AG09309 (cell line): ENCODE measurements at regions not wholly inside any gene's neighbourhood (a gene's known extent, or its start where the extent isn't known, plus 50 kb on each side); places are given as distances from the start of the nearest gene placed in this dataset.
"Not testable (repeated sequence)": the region's sequence is repeated elsewhere in the genome, so short reads cannot be mapped to it uniquely, and the experiment has no call there.

Experiments
- DNase-seq: peaks from one replicate; pipeline ENCODE4 v3.0.0-alpha.2; 2010; ENCODE audit warnings: low read depth
- H3K4me3 ChIP-seq: 2 replicates; pipeline ENCODE4 v1.5.1; 2011; ENCODE audit warnings: mild to moderate bottlenecking, low read depth, low read length, moderate library complexity; ENCODE audit not compliant: control insufficient read depth
- TF ChIP-seq, protein P1 (sequence below): IDR thresholded peaks from 2 replicates; pipeline ENCODE4 v1.5.1; 2011; ENCODE audit warnings: mild to moderate bottlenecking, low read depth, low read length, inconsistent platforms; ENCODE audit not compliant: insufficient read depth, control insufficient read depth; ENCODE audit errors: missing control alignments

DNA sequence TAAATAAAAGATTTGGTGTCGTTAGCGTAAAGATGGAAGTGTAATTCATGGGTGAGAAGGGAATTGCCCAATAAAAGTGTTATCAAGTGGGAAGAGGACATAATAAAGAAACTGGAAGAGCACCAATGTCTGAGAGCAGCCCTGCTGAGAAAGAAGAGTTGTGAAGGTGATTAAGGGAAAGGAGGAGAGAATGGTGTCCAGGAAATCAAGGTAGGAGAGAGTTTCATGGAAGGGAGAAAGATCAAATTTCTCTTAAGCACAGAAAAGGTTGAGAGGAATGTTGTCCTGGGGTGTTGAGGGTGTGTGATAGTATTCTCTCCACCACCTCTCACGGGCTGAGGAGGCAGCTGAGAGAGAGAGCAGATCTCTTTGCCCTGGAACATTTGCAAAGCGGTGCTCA is 339.7 kb downstream of the SATB1 start:
- DNase-seq, result no peak
- TF ChIP-seq, protein P1, sequence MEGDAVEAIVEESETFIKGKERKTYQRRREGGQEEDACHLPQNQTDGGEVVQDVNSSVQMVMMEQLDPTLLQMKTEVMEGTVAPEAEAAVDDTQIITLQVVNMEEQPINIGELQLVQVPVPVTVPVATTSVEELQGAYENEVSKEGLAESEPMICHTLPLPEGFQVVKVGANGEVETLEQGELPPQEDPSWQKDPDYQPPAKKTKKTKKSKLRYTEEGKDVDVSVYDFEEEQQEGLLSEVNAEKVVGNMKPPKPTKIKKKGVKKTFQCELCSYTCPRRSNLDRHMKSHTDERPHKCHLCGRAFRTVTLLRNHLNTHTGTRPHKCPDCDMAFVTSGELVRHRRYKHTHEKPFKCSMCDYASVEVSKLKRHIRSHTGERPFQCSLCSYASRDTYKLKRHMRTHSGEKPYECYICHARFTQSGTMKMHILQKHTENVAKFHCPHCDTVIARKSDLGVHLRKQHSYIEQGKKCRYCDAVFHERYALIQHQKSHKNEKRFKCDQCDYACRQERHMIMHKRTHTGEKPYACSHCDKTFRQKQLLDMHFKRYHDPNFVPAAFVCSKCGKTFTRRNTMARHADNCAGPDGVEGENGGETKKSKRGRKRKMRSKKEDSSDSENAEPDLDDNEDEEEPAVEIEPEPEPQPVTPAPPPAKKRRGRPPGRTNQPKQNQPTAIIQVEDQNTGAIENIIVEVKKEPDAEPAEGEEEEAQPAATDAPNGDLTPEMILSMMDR, result no peak

DNA sequence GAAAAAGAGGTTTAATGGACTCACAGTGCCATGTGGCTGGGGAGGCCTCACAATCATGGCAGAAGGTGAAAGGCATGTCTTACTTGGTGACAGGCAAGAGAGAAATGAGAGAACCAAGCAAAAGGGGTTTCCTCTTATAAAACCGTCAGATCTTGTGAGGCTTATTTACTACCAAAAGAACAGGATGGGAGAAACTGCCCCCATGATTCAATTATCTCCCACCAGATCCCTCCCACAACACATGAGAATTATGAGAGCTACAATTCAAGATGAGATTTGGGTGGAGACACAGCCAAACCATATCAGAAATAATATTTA is 340.8 kb upstream of the TBC1D5 start:
- H3K4me3 ChIP-seq, DNase-seq: not testable (repeated sequence)

More for the DNA sequence above, 339.7 kb downstream of the SATB1 start:
- H3K4me3 ChIP-seq, result no peak overlapping the region

DNA sequence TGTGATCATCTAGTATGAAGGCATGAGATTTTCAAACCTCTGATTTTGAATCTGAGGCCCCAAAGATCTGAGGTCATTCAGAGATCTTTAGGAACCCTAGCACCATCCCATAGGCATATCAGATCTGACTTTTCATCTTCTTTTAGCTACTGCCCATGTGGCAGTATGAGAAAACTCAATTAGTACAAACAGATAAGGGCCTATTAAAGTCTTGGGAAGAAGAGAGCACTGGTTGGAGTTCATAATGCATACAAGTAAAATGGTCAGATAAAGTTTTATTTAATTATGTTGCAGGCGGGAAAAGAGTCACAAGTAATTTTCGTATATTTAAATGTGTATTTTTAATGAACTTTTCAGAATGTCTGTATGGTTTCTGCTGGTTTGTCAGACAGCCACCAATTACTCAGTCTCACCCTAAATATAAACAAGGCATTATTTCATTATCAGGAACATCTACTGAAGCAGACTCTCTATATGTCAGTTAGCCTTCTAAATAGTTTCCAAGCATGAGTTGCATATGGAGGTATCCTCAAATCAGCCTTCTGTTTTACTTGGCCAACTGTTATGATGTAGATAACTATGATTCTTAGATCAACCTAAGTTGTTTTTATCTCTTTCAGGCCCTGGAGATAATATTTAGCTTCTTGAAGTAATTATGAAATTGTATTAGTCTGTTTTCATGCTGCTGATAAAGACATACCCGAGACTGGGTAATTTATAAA is 340.3 kb upstream of the TBC1D5 start:
- TF ChIP-seq, protein P1, result no peak
- no peak for DNase-seq
- no peak overlapping the region for H3K4me3 ChIP-seq

DNA sequence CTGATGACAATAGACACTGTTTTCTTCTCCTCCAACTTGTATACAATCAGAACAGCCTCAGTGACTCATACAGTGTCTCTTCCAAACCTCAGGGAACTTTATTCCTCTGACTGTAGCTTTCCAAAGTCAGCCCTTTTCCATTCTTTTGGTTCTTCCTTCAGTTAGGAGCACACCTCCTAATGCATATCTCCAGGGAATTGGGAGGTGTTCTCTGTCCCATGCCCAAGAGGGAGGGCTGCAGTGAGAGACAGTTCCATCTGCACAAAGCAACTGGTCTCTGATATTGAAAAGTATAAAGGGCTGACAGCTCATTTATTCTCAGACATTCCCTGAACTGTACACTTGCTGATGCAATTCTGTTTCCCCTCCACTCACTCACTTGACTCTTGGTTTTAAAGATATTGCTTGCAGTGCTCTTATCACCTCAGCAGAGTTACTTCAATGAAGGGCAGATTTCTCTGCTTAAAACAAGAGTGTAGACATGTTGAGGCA is 337.8 kb upstream of the TBC1D5 start:
- DNase-seq, result no peak
- no peak overlapping the region for H3K4me3 ChIP-seq
- TF ChIP-seq, protein P1, result no peak

DNA sequence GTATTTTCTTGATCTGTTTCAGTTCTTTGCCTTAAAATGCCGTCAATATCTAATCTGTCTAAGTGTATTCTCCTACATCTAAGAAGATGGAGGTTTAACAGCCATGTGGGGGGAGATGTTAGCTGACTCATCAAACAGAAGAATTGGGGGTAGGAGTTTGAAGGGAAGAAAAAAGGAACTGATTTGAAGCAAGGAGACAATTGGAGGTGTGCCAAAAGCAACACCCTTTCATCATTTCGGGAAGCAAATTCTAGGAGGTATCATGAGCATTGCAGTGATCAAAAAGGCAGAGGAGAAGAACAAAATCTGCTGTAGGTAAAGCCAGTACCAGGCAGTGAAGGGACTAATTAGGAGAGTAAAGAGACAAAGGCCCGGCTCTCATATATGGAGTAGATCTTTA is 337.3 kb upstream of the TBC1D5 start:
- no peak overlapping the region for H3K4me3 ChIP-seq
- DNase-seq, result no peak
- TF ChIP-seq, protein P1, result no peak

DNA sequence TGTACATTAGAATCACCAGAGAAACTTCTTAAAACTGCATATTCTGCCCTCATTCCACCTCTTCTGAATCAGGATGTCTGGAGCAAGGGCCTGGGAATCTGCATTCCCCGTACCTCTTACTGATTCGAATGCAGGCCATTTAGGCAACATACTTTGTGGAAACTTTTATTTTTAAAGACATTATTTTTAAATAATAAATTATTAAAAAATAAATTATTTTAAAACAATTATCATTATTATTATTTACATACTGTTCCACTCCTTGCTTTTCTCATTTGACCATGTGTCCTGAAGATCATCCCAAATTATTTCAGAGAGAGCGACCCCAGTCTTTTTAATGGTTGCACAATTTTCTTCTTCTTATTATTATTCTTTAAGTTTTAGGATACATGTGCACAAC is 336.6 kb upstream of the TBC1D5 start:
- TF ChIP-seq, protein P1, result no peak
- H3K4me3 ChIP-seq, result no peak overlapping the region
- no peak for DNase-seq

DNA sequence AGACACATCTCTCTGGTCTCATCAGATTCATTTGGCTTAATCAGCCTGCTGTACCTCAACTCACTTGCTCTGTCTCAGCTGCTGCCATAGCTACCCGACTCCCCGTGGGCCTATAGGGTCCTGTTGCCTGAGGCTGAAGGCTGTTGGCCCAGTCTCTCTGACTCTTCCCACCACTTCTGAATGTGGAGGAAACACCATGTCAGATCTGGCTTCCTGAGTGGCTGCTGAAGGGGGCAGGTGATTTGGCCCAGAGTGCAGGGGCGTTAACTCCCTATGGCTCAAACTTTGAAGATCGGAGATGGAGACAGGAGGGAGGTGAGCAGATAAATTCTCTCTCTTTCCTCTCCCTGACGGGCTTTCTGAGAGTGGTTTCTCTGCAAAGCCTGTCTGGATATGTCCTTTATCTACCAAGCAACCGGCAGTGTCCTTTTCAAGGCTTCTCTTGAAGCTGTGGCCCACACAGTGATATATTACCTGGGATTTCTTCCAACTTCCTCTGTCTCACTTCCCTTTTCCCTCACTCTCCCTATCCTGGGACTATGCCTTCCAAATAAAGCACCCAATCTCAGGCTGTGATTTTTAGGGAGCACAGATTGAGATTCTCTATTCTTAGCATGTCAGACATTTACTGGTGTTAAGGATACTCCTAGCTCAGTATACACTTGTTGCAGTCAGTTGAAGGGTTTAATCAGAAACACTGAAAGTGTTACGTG is 334.9 kb upstream of the TBC1D5 start:
- H3K4me3 ChIP-seq, result no peak overlapping the region
- DNase-seq, result no peak
- TF ChIP-seq, protein P1, result no peak
